GM21360 (cell line): ENCODE measurements at regions not wholly inside any gene's neighbourhood (a gene's known extent, or its start where the extent isn't known, plus 50 kb on each side); places are given as distances from the start of the nearest gene placed in this dataset.
"Not testable (repeated sequence)": the region's sequence is repeated elsewhere in the genome, so short reads cannot be mapped to it uniquely, and the experiment has no call there.

Source experiments
- ATAC-seq: cut with Tn5 transposase; IDR thresholded peaks from one replicate; pipeline ENCODE4 v1.9.1; 2021; ENCODE audit warnings: mild to moderate bottlenecking, moderate library complexity; ENCODE audit not compliant: unreplicated experiment

GRCh38 chr2:236489083-236489482 is 80.5 kb upstream of the ACKR3 start:
- ATAC-seq = not testable (repeated sequence)

- ATAC-seq = no peak
These were observed 79.7 kb upstream of the ACKR3 start for GRCh38 chr2:236489895-236490404.

GRCh38 chr2:236496340-236496739 is 73.3 kb upstream of the ACKR3 start:
- ATAC-seq = no peak

GRCh38 chr2:236498369-236498768 is 71.3 kb upstream of the ACKR3 start:
- ATAC-seq = no peak

- no peak for ATAC-seq
These were observed 69.7 kb upstream of the ACKR3 start for GRCh38 chr2:236499691-236500578.

- no peak for ATAC-seq
These were observed 68.6 kb upstream of the ACKR3 start for GRCh38 chr2:236501026-236501425.

- ATAC-seq = no peak
These were observed 68.1 kb upstream of the ACKR3 start for GRCh38 chr2:236501531-236501930.

GRCh38 chr2:236503100-236503499 is 66.5 kb upstream of the ACKR3 start:
- no peak for ATAC-seq

GRCh38 chr2:236503583-236503982 is 66.0 kb upstream of the ACKR3 start:
- ATAC-seq = no peak

GRCh38 chr2:236505041-236505440 is 64.6 kb upstream of the ACKR3 start:
- ATAC-seq = no peak

GRCh38 chr2:236505648-236506047 is 64.0 kb upstream of the ACKR3 start:
- ATAC-seq = no peak

GRCh38 chr2:236507393-236508085 is 62.1 kb upstream of the ACKR3 start:
- ATAC-seq = no peak

GRCh38 chr2:236508466-236508865 is 61.2 kb upstream of the ACKR3 start:
- ATAC-seq = no peak

- ATAC-seq = no peak
These were observed 59.6 kb upstream of the ACKR3 start for GRCh38 chr2:236510034-236510433.

GRCh38 chr2:236511266-236511665 is 58.4 kb upstream of the ACKR3 start:
- ATAC-seq = no peak

- no peak for ATAC-seq
These were observed 57.4 kb upstream of the ACKR3 start for GRCh38 chr2:236512267-236512666.

- ATAC-seq = peak; percentile 75
These were observed 56.7 kb upstream of the ACKR3 start for GRCh38 chr2:236512902-236513435.

GRCh38 chr2:236513956-236514355 is 55.7 kb upstream of the ACKR3 start:
- ATAC-seq = no peak

- no peak for ATAC-seq
These were observed 52.9 kb upstream of the ACKR3 start for GRCh38 chr2:236516708-236517107.

GRCh38 chr2:236517251-236518031 is 52.2 kb upstream of the ACKR3 start:
- no peak for ATAC-seq
